ENCODE measurements at regions not wholly inside any gene's neighbourhood (a gene's known extent, or its start where the extent isn't known, plus 50 kb on each side); places are given as distances from the start of the nearest gene placed in this dataset.
A peak's percentile ranks its signal among the peaks of the same experiment; 100 is the strongest.

GRCh38 chr18:25422230-25422629, 70.3 kb upstream of the ZNF521 start:
- in situ Hi-C loops (cut with MboI; ENCODE audit: low sequenced_read_pairs) = no loop called here
- no peak overlapping the region for H4K91ac ChIP-seq (ENCODE audit: insufficient read depth, low read depth, low read length)
- H2BK15ac ChIP-seq (ENCODE audit: low read depth, low read length) = no peak overlapping the region
- DNase-seq (peak; percentile 65), ATAC-seq (ENCODE audit: low read depth) (peak; percentile 95)
- 0 out of 2 replicates have a peak overlapping the region, but pooled peaks have one; percentile 9 for H2BK20ac ChIP-seq (ENCODE audit: low read depth, low read length)
- H3K4me1 ChIP-seq (ENCODE audit: control insufficient read depth, insufficient read depth, low read length) = peaks cover 3% of the 10 kb centered on the region
- no peaks in the 10 kb centered on the region for H3K36me3 ChIP-seq (ENCODE audit: control insufficient read depth, insufficient read depth, low read length)
- H4K5ac ChIP-seq (ENCODE audit: low read depth, low read length) = no peak overlapping the region
- no peak overlapping the region for H3K23ac ChIP-seq (ENCODE audit: low read depth, low read length)
- H3K9ac ChIP-seq (ENCODE audit: low read depth, low read length) = no peak overlapping the region
- H2BK120ac ChIP-seq (ENCODE audit: low read depth, low read length) = no peak overlapping the region
- H2BK5ac ChIP-seq (ENCODE audit: low read depth, low read length, poor library complexity, severe bottlenecking) = no peak overlapping the region
- BruUV-seq (replicated peaks) = no TSS peak
- H3K27ac ChIP-seq (ENCODE audit: insufficient read depth, low read length) = peak overlapping the region; percentile 29; the same call in 1 of the 2 replicates
- 0 out of 2 replicates have a peak overlapping the region, but pooled peaks have one; percentile 54 for H3K18ac ChIP-seq (ENCODE audit: low read depth, low read length)
- no peaks in the 10 kb centered on the region for H3K79me1 ChIP-seq (ENCODE audit: low read depth in 1 of 2, low read length in 2 of 2)
- peak overlapping the region in 1 of 2 experiments; percentile 69; a peak in 2 of 4 replicates for H4K8ac ChIP-seq (ENCODE audit: low read depth in 2 of 2, low read length in 2 of 2)
- POLR2A ChIA-PET (ENCODE audit: unreplicated experiment) = no interaction called here
- no CpG with 5 or more reads among the region's 1 CpG for WGBS, 2 experiments (ENCODE audit: extremely low coverage in 2 of 2, insufficient read length in 1 of 2)
- H2AK5ac ChIP-seq (ENCODE audit: low read depth, low read length) = peak overlapping the region; percentile 34; the same call in 1 of the 2 replicates
- H4K20me1 ChIP-seq (ENCODE audit: insufficient read depth, low read length) = no peaks in the 10 kb centered on the region
- H3K4ac ChIP-seq (ENCODE audit: low read depth, low read length) = no peak overlapping the region
- H3K9me3 ChIP-seq (ENCODE audit: control insufficient read depth, insufficient read depth, low read length) = peaks cover 2% of the 10 kb centered on the region
- H2AFZ ChIP-seq (replicated peaks; ENCODE audit: low read length, poor library complexity) = peak overlapping the region; percentile 58
- peaks cover 3% of the 10 kb centered on the region; the same call in 1 of the 2 replicates for H3K27me3 ChIP-seq (ENCODE audit: control insufficient read depth, insufficient read depth, low read length)
- TF ChIP-seq NFE2L2 (IDR thresholded peaks at IDR 0.05; ENCODE audit: low read depth, low read length) (no peak), FOS (IDR thresholded peaks at IDR 0.05; ENCODE audit: low read depth, low read length) (peak; percentile 13; the same call in 1 of the 2 replicates), USF2 (IDR thresholded peaks at IDR 0.05; ENCODE audit: low read depth, low read length) (no peak), CHD1 (IDR thresholded peaks at IDR 0.05; ENCODE audit: low read depth, low read length) (no peak), BHLHE40 (IDR thresholded peaks at IDR 0.05; ENCODE audit: low read depth, low read length) (no peak)
- dilution Hi-C loops (cut with HindIII; ENCODE audit: low sequenced_read_pairs, unreplicated experiment) = no loop called here
- no peak overlapping the region for H3K56ac ChIP-seq (ENCODE audit: extremely low read depth, insufficient read depth, low read length)
- intact Hi-C loops (cut with micrococcal nuclease) = no loop called here
- H3K14ac ChIP-seq (replicated peaks; ENCODE audit: low read depth, low read length) = peak overlapping the region; percentile 46; the same call in 1 of the 2 replicates
- no peak overlapping the region for H3K4me2 ChIP-seq (ENCODE audit: low read depth, low read length)
- H3K9me1 ChIP-seq (ENCODE audit: insufficient read depth, low read length) = no peaks in the 10 kb centered on the region
- CTCF ChIA-PET = interaction anchor here (0.6 kb wide), 1 partner anchor 366 kb away, joined by 3 read pairs; no protein-coding TSS in a partner anchor
- no peak overlapping the region for H3K4me3 ChIP-seq (ENCODE audit: insufficient read depth, low read depth, low read length)
- no peak overlapping the region for H2AK9ac ChIP-seq (replicated peaks; ENCODE audit: low read depth, low read length, poor library complexity)

Measured in IMR-90 (cell line).